GDM1 (cell line): ENCODE measurements at regions not wholly inside any gene's neighbourhood (a gene's known extent, or its start where the extent isn't known, plus 50 kb on each side); places are given as distances from the start of the nearest gene placed in this dataset.
"Not testable (repeated sequence)": the region's sequence is repeated elsewhere in the genome, so short reads cannot be mapped to it uniquely, and the experiment has no call there.

Source experiments
- DNase-seq: peaks from one replicate; lab custom pipeline; 2025; lab: John Stamatoyannopoulos, UW

GRCh38 chr6:98036344-98036923, 753.4 kb upstream of the MMS22L start:
- no peak for DNase-seq

GRCh38 chr6:98037571-98037970, 754.6 kb upstream of the MMS22L start:
- DNase-seq: no peak

GRCh38 chr6:98039443-98039842, 756.4 kb upstream of the MMS22L start:
- DNase-seq: no peak

- DNase-seq: no peak
Measured at GRCh38 chr6:98039904-98040607, 757.0 kb upstream of the MMS22L start.

- no peak for DNase-seq
Measured at GRCh38 chr6:98041056-98041455, 758.0 kb upstream of the MMS22L start.

GRCh38 chr6:98041921-98042320, 758.9 kb upstream of the MMS22L start:
- no peak for DNase-seq

GRCh38 chr6:98044151-98044561, 761.1 kb upstream of the MMS22L start:
- DNase-seq: no peak

- DNase-seq: no peak
Measured at GRCh38 chr6:98044791-98045470, 761.9 kb upstream of the MMS22L start.

GRCh38 chr6:98047164-98047563, 764.1 kb upstream of the MMS22L start:
- DNase-seq: no peak

GRCh38 chr6:98047871-98048270, 764.9 kb upstream of the MMS22L start:
- no peak for DNase-seq

GRCh38 chr6:98054453-98054852, 771.4 kb upstream of the MMS22L start:
- no peak for DNase-seq

- no peak for DNase-seq
Measured at GRCh38 chr6:98056955-98057354, 773.9 kb upstream of the MMS22L start.

- no peak for DNase-seq
Measured at GRCh38 chr6:98067375-98067774, 767.0 kb upstream of the POU3F2 start.

- DNase-seq: not testable (repeated sequence)
Measured at GRCh38 chr6:98088537-98088936, 745.8 kb upstream of the POU3F2 start.

GRCh38 chr6:98092331-98092730, 742.0 kb upstream of the POU3F2 start:
- DNase-seq: no peak

- no peak for DNase-seq
Measured at GRCh38 chr6:98094696-98095095, 739.7 kb upstream of the POU3F2 start.

GRCh38 chr6:98107801-98108200, 726.6 kb upstream of the POU3F2 start:
- DNase-seq: no peak

GRCh38 chr6:98116455-98116854, 717.9 kb upstream of the POU3F2 start:
- no peak for DNase-seq

- no peak for DNase-seq
Measured at GRCh38 chr6:98117068-98117467, 717.3 kb upstream of the POU3F2 start.

GRCh38 chr6:98118397-98119045, 715.9 kb upstream of the POU3F2 start:
- no peak for DNase-seq

- DNase-seq: no peak
Measured at GRCh38 chr6:98124171-98124570, 710.2 kb upstream of the POU3F2 start.

- DNase-seq: no peak
Measured at GRCh38 chr6:98131290-98131990, 702.9 kb upstream of the POU3F2 start.
